ENCODE measurements at regions not wholly inside any gene's neighbourhood (a gene's known extent, or its start where the extent isn't known, plus 50 kb on each side); places are given as distances from the start of the nearest gene placed in this dataset.

DNA sequence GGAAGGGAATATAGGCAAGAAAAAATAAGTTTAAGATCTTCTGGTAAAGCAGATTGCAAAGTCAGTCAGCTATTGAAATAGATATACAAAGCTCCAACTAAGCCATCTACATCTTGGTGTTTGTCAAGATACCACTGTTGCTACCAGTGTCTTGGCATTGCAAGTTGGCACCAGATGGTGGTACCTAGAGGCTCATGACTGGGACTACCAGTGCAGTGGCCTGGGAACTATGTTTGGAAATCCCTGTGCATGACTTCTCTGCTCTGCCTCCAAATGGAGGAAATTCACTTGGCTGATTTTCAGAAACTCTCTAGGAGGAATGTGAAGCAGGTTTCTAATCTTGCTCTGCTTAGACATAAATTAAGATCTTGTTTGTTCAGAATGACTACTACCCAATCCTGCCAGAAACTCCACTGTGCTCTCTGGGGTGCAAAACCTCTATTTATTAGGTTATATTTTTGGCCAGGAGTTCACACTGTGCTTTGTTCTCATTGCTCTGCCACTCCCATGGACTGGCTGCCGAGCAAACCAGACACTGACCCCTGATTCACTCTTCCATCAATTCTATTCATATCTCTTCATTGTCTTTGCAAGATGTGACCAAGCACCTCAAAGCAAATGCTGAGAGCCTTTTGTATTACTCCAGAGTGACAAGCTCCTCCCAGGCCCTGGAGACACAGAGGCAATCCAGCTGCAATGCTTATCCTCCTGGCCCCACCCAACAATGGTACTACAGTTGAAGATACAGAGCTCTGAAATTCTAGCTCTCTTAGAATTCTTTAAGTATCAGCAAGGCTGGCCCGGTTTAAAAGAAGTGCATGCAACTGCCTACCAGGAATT is 272.3 kb upstream of the FGF16 start:
- TF ChIP-seq, protein P1, sequence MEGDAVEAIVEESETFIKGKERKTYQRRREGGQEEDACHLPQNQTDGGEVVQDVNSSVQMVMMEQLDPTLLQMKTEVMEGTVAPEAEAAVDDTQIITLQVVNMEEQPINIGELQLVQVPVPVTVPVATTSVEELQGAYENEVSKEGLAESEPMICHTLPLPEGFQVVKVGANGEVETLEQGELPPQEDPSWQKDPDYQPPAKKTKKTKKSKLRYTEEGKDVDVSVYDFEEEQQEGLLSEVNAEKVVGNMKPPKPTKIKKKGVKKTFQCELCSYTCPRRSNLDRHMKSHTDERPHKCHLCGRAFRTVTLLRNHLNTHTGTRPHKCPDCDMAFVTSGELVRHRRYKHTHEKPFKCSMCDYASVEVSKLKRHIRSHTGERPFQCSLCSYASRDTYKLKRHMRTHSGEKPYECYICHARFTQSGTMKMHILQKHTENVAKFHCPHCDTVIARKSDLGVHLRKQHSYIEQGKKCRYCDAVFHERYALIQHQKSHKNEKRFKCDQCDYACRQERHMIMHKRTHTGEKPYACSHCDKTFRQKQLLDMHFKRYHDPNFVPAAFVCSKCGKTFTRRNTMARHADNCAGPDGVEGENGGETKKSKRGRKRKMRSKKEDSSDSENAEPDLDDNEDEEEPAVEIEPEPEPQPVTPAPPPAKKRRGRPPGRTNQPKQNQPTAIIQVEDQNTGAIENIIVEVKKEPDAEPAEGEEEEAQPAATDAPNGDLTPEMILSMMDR (conservative IDR thresholded peaks at IDR 0.05 in 1 of 2, IDR thresholded peaks at IDR 0.05 in 1 of 2; ENCODE audit: low read depth in 1 of 2, low read length in 2 of 2) = no peak
- TF ChIP-seq EZH2 (IDR thresholded peaks at IDR 0.05; ENCODE audit: low read length, missing control alignments) = no peak

All from fibroblast of lung (primary cell).